ENCODE measurements at regions not wholly inside any gene's neighbourhood (a gene's known extent, or its start where the extent isn't known, plus 50 kb on each side); places are given as distances from the start of the nearest gene placed in this dataset.

DNA sequence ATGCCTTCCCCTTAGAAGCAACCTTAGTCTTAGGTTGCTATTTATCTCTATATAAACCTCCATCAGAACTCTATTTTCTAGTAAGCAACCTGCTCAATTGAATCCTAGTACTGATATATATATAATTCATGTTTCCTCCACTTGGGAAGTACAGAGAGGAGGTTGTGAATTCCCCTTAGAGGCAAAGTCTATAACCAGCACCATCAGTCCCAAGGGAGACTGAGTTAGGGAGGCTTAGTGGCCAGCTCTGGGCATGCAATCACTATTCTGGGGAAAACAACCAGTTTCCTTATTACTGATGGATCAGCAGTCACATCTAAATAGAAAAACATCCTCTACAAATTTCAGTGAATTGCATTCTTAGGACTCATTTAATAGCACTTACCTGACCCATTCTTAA lies 489.1 kb downstream of the RMST start:
- Mint-ChIP-seq H3K27me3 (no peaks in the 10 kb centered on the region), H3K4me3 (ENCODE audit: low read depth) (no peak overlapping the region), H3K27ac (no peak overlapping the region), H3K36me3 (ENCODE audit: insufficient read depth) (peaks cover 3% of the 10 kb centered on the region), H3K4me1 (ENCODE audit: low read depth) (peaks cover 1% of the 10 kb centered on the region), H3K9me3 (ENCODE audit: low read depth) (peaks cover 23% of the 10 kb centered on the region)
- TF ChIP-seq, protein P1, sequence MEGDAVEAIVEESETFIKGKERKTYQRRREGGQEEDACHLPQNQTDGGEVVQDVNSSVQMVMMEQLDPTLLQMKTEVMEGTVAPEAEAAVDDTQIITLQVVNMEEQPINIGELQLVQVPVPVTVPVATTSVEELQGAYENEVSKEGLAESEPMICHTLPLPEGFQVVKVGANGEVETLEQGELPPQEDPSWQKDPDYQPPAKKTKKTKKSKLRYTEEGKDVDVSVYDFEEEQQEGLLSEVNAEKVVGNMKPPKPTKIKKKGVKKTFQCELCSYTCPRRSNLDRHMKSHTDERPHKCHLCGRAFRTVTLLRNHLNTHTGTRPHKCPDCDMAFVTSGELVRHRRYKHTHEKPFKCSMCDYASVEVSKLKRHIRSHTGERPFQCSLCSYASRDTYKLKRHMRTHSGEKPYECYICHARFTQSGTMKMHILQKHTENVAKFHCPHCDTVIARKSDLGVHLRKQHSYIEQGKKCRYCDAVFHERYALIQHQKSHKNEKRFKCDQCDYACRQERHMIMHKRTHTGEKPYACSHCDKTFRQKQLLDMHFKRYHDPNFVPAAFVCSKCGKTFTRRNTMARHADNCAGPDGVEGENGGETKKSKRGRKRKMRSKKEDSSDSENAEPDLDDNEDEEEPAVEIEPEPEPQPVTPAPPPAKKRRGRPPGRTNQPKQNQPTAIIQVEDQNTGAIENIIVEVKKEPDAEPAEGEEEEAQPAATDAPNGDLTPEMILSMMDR (IDR thresholded peaks at IDR 0.05; ENCODE audit: unreplicated experiment), result no peak
- DNase-seq (ENCODE audit: low spot score, unreplicated experiment), result no peak

DNA sequence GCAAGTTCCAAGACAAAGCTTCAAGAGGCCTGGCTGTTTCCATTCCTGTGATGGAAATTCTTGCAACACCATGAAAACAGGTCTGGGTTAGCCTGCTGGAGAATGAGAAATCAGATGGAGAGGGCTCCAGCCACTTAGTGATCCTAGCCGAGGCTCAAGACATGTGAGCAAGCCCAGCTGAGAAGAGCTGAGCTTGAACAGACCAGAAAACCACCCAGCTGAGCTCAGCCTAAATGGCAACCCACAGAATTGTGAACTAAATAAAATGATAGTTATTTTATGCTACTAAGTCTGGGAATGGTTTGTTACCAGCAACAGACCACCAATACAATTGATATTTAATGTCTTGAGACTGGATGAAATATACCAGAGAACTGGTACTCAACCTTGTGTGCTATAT lies 494.5 kb downstream of the RMST start:
- H3K36me3 Mint-ChIP-seq (ENCODE audit: insufficient read depth), result no peaks in the 10 kb centered on the region
- TF ChIP-seq, protein P1 (IDR thresholded peaks at IDR 0.05; ENCODE audit: unreplicated experiment), result no peak
- no peak overlapping the region for H3K27ac Mint-ChIP-seq
- H3K4me3 Mint-ChIP-seq (ENCODE audit: low read depth), result no peak overlapping the region
- no peak for DNase-seq (ENCODE audit: low spot score, unreplicated experiment)
- peaks cover 5% of the 10 kb centered on the region for H3K9me3 Mint-ChIP-seq (ENCODE audit: low read depth)
- H3K4me1 Mint-ChIP-seq (ENCODE audit: low read depth), result no peaks in the 10 kb centered on the region
- no peaks in the 10 kb centered on the region for H3K27me3 Mint-ChIP-seq

DNA sequence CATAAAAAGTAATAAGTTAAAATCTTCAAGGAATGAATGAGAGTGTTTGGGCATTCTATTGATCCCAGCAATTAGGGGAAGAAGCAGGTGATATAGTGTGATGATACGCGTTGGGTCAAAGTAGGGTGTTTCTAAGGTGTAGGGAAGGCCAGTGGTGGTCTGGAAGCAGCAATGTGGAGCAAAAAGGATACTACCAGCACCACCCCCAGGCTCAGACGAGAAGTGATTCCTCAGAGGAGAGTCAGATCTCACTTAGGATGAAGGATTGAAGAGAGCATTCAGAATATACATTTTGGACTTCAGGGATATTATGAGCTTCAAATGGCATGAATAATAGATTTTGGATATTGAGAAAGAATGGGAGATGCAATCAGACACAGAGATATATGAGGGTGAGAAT lies 497.6 kb downstream of the RMST start:
- H3K27ac Mint-ChIP-seq, result no peak overlapping the region
- H3K4me1 Mint-ChIP-seq (ENCODE audit: low read depth), result no peaks in the 10 kb centered on the region
- H3K36me3 Mint-ChIP-seq (ENCODE audit: insufficient read depth), result no peaks in the 10 kb centered on the region
- H3K27me3 Mint-ChIP-seq, result no peaks in the 10 kb centered on the region
- peaks cover 5% of the 10 kb centered on the region for H3K9me3 Mint-ChIP-seq (ENCODE audit: low read depth)
- TF ChIP-seq, protein P1 (IDR thresholded peaks at IDR 0.05; ENCODE audit: unreplicated experiment), result no peak
- DNase-seq (ENCODE audit: low spot score, unreplicated experiment), result no peak
- no peak overlapping the region for H3K4me3 Mint-ChIP-seq (ENCODE audit: low read depth)

DNA sequence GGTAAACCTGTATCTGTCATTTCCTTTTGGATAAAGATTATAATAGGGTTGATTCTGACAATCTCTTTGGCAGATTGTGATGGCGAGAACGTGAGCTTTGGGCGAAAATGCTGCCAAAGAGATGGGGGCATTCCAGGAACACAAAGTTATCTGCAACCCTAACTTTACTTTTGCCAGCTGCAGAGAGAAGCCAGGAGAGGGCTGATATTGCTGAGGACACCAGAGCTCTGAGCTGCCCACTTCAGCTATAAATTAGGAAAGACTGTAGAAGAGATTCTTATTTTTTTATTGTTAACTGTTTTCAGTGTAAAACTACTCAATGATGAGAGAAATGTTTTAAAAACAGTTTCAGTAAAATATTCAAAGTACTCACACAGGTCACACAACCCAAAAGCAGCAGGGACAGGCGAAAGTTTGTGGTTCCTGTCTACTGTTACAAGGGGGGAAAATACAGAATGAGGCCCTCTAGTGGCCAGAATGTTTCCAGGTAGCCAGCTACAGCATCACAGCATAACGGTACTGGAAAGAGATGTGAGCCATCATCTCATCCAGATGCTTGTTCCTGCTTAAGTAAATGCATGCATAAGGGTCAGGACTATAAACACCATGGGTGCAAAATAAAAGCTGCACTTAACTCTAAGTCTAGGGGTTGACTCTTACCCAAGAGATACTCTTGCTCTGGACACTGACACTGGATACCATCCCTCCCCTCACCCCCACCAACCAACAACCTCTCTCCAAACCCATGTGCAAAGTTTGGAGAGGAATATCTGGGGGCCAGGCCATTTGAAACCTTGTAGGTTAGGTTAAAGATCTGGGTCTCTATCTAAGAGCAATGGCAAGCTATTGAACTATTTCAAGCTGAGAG lies 498.4 kb downstream of the RMST start:
- H3K4me1 Mint-ChIP-seq (ENCODE audit: low read depth), result no peaks in the 10 kb centered on the region
- peaks cover 5% of the 10 kb centered on the region for H3K9me3 Mint-ChIP-seq (ENCODE audit: low read depth)
- DNase-seq (ENCODE audit: low spot score, unreplicated experiment), result peak; percentile 27
- no peak overlapping the region for H3K4me3 Mint-ChIP-seq (ENCODE audit: low read depth)
- TF ChIP-seq, protein P1 (IDR thresholded peaks at IDR 0.05; ENCODE audit: unreplicated experiment), result peak; percentile 87
- H3K36me3 Mint-ChIP-seq (ENCODE audit: insufficient read depth), result no peaks in the 10 kb centered on the region
- no peaks in the 10 kb centered on the region for H3K27me3 Mint-ChIP-seq
- H3K27ac Mint-ChIP-seq, result no peak overlapping the region

DNA sequence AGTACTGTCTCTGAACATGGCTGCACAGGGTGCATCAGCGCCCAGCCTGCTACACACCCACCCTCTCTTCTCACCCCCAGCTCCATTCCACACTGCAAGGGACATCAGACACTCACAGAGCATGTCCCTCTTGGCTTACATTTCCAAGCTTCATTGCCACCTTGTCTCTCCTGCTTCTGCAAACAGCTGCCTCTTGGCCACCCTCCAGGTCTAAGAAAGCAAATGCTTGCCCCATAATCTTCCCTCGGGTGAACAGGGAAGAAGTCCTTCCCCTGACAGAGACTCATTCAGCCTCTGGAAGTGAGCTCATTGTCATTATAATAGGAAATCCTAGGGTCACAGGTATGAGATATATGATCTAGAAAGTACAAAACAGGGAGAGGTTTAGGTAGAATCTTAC lies 505.2 kb downstream of the RMST start:
- no peak overlapping the region for H3K4me3 Mint-ChIP-seq (ENCODE audit: low read depth)
- no peaks in the 10 kb centered on the region for H3K9me3 Mint-ChIP-seq (ENCODE audit: low read depth)
- H3K27me3 Mint-ChIP-seq, result no peaks in the 10 kb centered on the region
- TF ChIP-seq, protein P1 (IDR thresholded peaks at IDR 0.05; ENCODE audit: unreplicated experiment), result no peak
- no peaks in the 10 kb centered on the region for H3K36me3 Mint-ChIP-seq (ENCODE audit: insufficient read depth)
- no peak for DNase-seq (ENCODE audit: low spot score, unreplicated experiment)
- no peak overlapping the region for H3K27ac Mint-ChIP-seq
- H3K4me1 Mint-ChIP-seq (ENCODE audit: low read depth), result no peaks in the 10 kb centered on the region

Data from progenitor cell of endocrine pancreas (in vitro differentiated cells).